Neutrophil (primary cell): ENCODE measurements at regions not wholly inside any gene's neighbourhood (a gene's known extent, or its start where the extent isn't known, plus 50 kb on each side); places are given as distances from the start of the nearest gene placed in this dataset.

Experiments
- H3K27ac ChIP-seq: fragments of 200-600 bp; sonication (generic); 2 replicates; pipeline ENCODE4 v1.5.1; 2016; ENCODE audit warnings: mild to moderate bottlenecking, moderate library complexity
- H3K27me3 ChIP-seq: fragments of 200-600 bp; sonication (generic); 2 replicates; pipeline ENCODE4 v1.6.0; 2016; ENCODE audit warnings: mild to moderate bottlenecking
- H3K36me3 ChIP-seq: fragments of 200-600 bp; sonication (generic); 2 replicates; pipeline ENCODE4 v1.5.1; 2017
- H3K4me1 ChIP-seq, 2 experiments: fragments of 200-600 bp in 1 of 2; sonication (generic) in 1 of 2; 1 replicate in 1 of 2; 2 replicates in 1 of 2; pipeline versions ENCODE4 v1.5.1 to v1.6.1; 2013 to 2016; ENCODE audit warnings: low read depth in 1 of 2, low read length in 1 of 2, mild to moderate bottlenecking in 1 of 2, moderate library complexity in 1 of 2; ENCODE audit not compliant: control insufficient read depth in 1 of 2, insufficient read depth in 1 of 2
- H3K4me3 ChIP-seq, 2 experiments: fragments of 200-600 bp in 1 of 2; sonication (generic) in 1 of 2; 1 replicate in 1 of 2; 2 replicates in 1 of 2; pipeline ENCODE4 v1.5.1; 2013 to 2016; ENCODE audit warnings: low read depth in 1 of 2, low read length in 1 of 2, mild to moderate bottlenecking in 1 of 2, moderate library complexity in 1 of 2
- H3K9me3 ChIP-seq: fragments of 200-600 bp; sonication (generic); 2 replicates; pipeline ENCODE4 v1.5.1; 2016
- CTCF ChIP-seq: fragments of 200-600 bp; sonication (generic); IDR thresholded peaks from 2 replicates; pipeline ENCODE4 v1.5.1; 2016; ENCODE audit warnings: antibody characterized with exemption

GRCh38 chr9:91111226-91111625 is 250.5 kb downstream of the AUH start:
- H3K27ac ChIP-seq, result no peak overlapping the region
- no peaks in the 10 kb centered on the region for H3K36me3 ChIP-seq
- H3K9me3 ChIP-seq, result no peaks in the 10 kb centered on the region
- H3K27me3 ChIP-seq, result no peaks in the 10 kb centered on the region
- H3K4me3 ChIP-seq, result no peak overlapping the region
- no peaks in the 10 kb centered on the region for H3K4me1 ChIP-seq
- TF ChIP-seq CTCF, result no peak

- Histone ChIP-seq H3K9me3 (no peaks in the 10 kb centered on the region), H3K27ac (no peak overlapping the region), H3K4me1 (no peaks in the 10 kb centered on the region), H3K4me3 (no peak overlapping the region), H3K36me3 (no peaks in the 10 kb centered on the region), H3K27me3 (no peaks in the 10 kb centered on the region)
- no peak for TF ChIP-seq CTCF
Measured at GRCh38 chr9:91111876-91112275, 249.8 kb downstream of the AUH start.

GRCh38 chr9:91113016-91113415 is 248.7 kb downstream of the AUH start:
- no peaks in the 10 kb centered on the region for H3K9me3 ChIP-seq
- H3K4me3 ChIP-seq, result no peak overlapping the region
- H3K27me3 ChIP-seq, result peaks cover 8% of the 10 kb centered on the region
- TF ChIP-seq CTCF, result no peak
- peaks cover 4 to 7% of the 10 kb centered on the region in 2 experiments for H3K4me1 ChIP-seq
- no peaks in the 10 kb centered on the region for H3K36me3 ChIP-seq
- no peak overlapping the region for H3K27ac ChIP-seq

- Histone ChIP-seq H3K27me3 (peaks cover 21% of the 10 kb centered on the region), H3K4me1 (peaks cover 4 to 7% of the 10 kb centered on the region in 2 experiments), H3K9me3 (no peaks in the 10 kb centered on the region), H3K27ac (no peak overlapping the region), H3K36me3 (no peaks in the 10 kb centered on the region), H3K4me3 (no peak overlapping the region)
- no peak for TF ChIP-seq CTCF
Measured at GRCh38 chr9:91114450-91114849, 247.3 kb downstream of the AUH start.

GRCh38 chr9:91116211-91116610 is 245.5 kb downstream of the AUH start:
- Histone ChIP-seq H3K27ac (no peak overlapping the region), H3K4me3 (no peak overlapping the region), H3K4me1 (peaks cover 4 to 7% of the 10 kb centered on the region in 2 experiments), H3K9me3 (no peaks in the 10 kb centered on the region), H3K36me3 (no peaks in the 10 kb centered on the region), H3K27me3 (peaks cover 21% of the 10 kb centered on the region)
- no peak for TF ChIP-seq CTCF

GRCh38 chr9:91116711-91117110 is 245.0 kb downstream of the AUH start:
- Histone ChIP-seq H3K9me3 (no peaks in the 10 kb centered on the region), H3K4me3 (no peak overlapping the region), H3K36me3 (no peaks in the 10 kb centered on the region), H3K27me3 (peaks cover 21% of the 10 kb centered on the region), H3K4me1 (peaks cover 4 to 7% of the 10 kb centered on the region in 2 experiments), H3K27ac (no peak overlapping the region)
- no peak for TF ChIP-seq CTCF
